Spleen (tissue), 7 donors: ENCODE measurements at regions not wholly inside any gene's neighbourhood (a gene's known extent, or its start where the extent isn't known, plus 50 kb on each side); places are given as distances from the start of the nearest gene placed in this dataset.

Experiments
- CTCF ChIP-seq, 11 experiments: fragments of 200-600 bp in 7 of 11; fragments of 450-650 bp in 4 of 11; sonication (generic) in 4 of 11; IDR thresholded peaks in 8 of 11; conservative IDR thresholded peaks in 3 of 11; 1 replicate in 7 of 11; 2 replicates in 4 of 11; pipeline versions ENCODE4 v1.4.0 to v1.8.0; 2016 to 2021; ENCODE audit warnings: antibody characterized with exemption in 11 of 11, inconsistent platforms in 4 of 11, mild to moderate bottlenecking in 1 of 11
- POLR2A ChIP-seq, 3 donors: fragments of 450-650 bp; IDR thresholded peaks; one replicate each; pipeline ENCODE4 v1.5.1; 2017; ENCODE audit warnings: antibody characterized with exemption in 3 of 3, mild to moderate bottlenecking in 1 of 3
- POLR2AphosphoS5 ChIP-seq, 3 donors: sonication (generic); formaldehyde crosslinking; IDR thresholded peaks; one replicate each; pipeline ENCODE4 v1.5.1; 2017; ENCODE audit warnings: antibody characterized with exemption in 3 of 3
- donor health status: DM: no; HTN: no; CAD: no; lungs with moderate emphysema.
- donor health status: DM: no; HTN: no; CAD: no.
- donor health status: DM: no; HTN: no; CAD: no.

- TF ChIP-seq CTCF (IDR thresholded peaks at IDR 0.05 in 8 of 11, conservative IDR thresholded peaks at IDR 0.05 in 3 of 11): no peak
- TF ChIP-seq POLR2A (IDR thresholded peaks at IDR 0.05): no peak
- peak in 1 of 3 donors; percentile 29 for TF ChIP-seq POLR2AphosphoS5 (IDR thresholded peaks at IDR 0.05)
These were observed 268.0 kb downstream of the ZEB1 start for GRCh38 chr10:31586723-31587638.
